NCI-H510A treated with DMSO at 0.1 percent for 48 hours (cell line): ENCODE measurements at regions not wholly inside any gene's neighbourhood (a gene's known extent, or its start where the extent isn't known, plus 50 kb on each side); places are given as distances from the start of the nearest gene placed in this dataset.

Experiments
- DNase-seq: peaks from one replicate; lab custom pipeline; 2025; lab: John Stamatoyannopoulos, UW

DNA sequence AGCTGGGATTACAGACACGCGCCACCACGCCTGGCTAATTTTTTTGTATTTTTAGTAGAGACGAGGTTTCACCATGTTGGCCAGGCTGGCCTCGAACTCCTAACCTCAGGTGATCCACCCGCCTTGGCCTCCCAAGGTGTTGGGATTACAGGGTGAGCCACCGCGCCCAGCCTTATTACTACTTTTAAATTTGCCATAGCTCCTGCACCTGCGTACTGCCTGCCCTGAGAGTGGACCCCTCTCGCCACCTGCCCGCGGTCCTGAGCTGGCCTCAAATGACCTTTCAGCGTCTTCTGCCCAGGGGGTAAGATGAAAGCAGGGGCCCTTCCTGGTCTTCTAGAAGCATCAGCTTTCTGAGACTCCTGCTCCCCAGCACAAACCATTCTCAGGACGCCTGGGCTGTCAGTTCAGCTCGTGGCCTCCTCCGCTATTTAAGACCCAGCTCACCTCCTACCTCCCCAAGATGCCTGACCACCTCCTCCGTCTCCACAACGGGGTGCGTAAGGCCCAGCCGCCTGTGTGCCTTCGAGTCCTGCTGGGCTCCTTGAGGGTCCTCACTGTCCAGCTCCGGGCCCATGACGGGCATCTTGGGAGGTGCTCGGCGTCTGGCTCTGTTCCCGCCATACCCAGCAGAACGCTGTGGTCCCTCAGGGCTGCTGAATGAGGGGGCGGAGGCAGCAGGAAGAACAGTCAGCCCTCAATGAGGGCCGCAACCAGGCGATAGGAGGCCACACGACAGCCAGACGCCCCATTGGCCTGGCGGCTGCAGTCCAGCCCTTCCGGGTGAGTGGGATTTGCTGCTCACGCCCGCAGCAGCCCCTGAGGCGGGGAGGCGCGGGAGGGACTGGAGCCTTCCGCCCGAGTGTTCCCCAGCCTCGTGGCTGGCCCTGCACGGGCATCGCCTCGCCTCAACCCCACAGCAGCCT, 266.6 kb downstream of the TFCP2L1 start:
- no peak for DNase-seq

DNA sequence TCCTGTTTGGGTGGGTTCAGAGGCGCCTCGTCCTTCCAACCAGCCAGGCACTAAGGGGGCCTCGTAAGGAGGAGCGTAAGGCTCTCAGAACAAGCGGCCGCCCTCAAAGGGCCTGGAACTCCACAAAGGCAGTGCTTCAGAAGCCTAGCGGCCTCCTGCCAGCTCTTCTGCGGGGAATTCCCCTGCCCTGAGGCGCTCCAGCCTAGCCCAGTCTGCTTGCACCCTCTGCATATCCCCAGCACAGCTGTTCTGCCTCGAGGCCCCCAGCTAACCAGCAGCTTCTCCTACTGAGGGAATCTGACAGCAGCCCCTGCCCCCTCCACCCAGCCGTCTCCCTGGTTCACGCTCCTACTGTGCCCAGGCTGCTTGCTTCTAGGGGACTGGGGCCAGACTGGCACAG, 265.9 kb downstream of the TFCP2L1 start:
- DNase-seq: no peak

DNA sequence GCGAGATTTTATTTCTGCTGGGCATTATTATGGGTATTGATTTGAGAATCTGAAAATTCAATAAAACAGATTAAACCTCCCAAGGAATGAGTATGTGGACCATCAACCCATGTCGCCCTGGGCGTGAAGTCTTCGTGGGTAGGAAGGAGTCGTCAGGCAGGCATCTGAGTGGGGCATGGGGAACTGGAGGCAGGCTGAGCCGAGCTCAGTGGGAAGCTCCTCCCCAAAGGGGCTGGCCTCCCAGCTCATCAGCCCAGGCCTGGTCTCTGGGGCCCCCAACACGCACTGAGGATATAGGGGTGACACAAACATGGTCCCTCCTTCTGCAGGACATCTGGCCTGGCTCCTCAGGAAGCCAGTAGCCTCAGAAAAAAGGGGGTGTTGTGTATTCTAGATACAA, 265.2 kb downstream of the TFCP2L1 start:
- no peak for DNase-seq

DNA sequence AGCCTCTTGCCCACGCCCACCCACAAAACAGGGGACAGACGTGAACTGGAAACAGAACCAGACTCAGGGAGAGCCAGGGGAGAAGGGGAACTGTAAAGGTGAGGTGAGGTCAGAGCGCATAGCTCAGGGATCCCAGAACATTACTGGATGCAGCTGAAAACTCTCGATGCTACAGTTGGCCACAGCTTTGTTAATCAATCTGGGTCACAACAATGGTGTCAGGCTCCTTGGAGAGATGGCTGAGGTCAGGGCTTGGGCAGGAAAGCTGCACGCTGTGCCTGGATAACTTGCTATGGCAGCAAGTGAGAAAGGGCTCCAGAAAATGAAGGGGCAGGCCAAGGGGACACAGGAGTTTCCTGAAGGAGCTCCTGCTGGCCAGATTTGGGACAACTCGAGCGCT, 263.3 kb downstream of the TFCP2L1 start:
- no peak for DNase-seq

DNA sequence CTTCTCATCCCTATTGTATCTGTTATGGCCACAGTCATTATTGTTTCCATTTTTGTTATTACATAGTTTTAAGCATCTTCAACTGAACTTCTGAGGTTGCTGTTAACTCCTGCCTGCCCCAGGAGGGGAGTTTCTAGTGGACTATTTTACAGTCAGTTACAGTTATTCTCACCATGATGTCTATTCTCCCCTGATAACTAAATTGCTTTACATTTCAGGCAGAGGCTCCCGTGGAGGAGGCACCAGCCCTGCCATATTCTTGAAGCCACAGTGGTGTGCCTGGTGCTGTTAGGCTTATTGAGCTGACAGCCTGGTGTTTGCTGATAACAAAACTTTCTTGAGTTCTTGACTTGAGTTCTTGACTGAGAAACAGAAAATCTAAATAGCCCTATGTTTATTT, 256.4 kb downstream of the TFCP2L1 start:
- DNase-seq: no peak

DNA sequence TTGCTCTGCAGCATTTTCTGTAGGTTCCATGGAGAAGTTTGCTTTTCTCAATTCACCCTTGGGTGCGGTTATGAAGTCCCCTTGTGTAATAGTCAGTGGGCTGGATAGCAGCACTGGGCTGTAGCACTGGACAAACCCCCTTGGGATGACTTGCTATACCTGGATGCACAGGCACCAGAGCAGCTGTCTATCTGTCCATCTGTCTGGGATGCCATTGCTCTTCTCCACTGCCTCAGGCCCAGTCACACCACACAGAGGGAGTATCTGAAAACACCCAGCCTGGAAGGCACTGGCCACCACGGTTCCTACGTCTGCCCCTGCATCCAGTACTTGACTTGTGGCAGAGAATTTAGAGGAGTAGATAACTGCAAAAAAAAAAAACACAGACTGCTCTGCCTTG, 254.5 kb downstream of the TFCP2L1 start:
- no peak for DNase-seq

DNA sequence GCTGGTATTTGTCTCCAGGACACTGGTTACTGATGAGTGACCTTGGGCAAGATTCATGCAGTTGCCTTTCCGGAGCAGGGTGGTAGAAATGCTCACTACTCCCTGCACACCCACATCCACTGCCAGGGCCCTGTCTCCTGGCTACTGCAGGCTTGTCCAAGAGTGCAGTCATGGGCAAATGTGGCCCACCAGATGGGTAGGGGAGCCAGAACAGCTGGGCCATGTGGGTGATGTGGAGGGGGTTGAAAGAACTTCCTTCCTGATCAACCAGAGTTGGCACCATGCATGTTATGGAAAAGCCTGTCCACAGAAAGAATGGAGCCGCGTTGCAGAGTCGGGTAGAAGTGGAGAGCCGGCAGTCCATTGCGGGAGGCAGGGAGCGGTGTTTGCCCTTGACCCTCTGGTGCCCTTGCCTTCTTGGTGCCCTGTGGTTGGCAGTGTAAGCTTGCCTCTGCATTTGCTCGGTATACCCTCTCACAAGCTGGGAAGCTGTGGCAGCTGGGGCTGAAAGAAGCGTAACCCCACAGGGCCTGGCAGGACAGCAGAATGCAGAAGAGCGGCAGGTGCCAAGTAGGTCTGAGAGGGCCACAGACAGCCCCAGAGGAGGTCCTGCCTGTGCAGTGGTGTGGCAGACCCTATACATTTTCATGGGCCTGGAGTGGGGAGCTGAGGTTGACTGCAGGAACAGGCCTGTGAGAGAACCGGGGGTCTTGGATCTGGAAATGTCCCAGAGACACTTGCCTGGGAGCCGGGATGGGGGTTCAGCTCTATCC, 253.2 kb downstream of the TFCP2L1 start:
- DNase-seq: no peak

DNA sequence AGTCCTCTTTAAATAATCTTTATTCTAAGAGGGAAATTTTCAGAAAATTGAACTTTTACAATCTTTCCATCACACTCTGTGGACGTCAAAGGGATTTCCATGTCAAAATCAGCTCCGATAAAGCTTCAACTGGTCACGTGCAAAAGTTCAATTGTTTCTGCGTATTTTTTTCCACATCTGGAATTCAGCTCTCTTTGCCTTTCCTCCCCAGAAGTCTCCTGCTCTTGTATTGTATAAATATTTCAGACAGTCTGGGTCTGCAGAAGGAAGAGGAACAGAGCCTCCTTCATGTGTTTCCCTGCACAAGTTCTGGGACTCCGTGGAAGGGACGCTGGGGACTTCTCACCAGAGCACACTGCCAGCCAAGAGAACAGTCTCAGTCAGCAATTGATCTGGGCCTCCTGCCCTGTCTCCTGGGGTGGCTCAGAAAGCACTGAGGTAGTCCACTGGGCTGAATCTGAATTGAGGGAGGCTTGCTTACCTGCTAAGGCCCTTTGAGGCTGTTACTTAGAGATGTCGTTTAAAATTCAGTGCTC, 251.5 kb downstream of the TFCP2L1 start:
- DNase-seq: no peak

DNA sequence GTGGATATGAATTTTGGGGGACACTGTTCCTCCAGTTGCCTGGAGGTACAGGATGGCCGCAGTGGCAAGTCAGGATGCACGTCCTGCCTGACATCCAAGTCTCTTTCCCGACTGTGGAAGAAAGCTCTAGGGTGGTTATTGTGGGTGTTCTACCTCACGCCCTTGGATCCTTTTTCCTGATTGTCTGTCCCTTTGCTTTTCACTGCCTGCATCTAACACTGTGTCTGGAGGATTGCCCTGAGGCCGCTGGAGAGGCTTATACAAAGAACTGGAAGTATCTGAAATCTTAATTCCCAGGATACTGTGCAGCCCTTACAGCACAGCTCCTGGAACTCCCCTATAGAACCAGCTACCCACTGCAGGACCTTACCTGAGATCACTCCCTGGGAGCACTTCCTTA, 250.5 kb downstream of the TFCP2L1 start:
- no peak for DNase-seq

DNA sequence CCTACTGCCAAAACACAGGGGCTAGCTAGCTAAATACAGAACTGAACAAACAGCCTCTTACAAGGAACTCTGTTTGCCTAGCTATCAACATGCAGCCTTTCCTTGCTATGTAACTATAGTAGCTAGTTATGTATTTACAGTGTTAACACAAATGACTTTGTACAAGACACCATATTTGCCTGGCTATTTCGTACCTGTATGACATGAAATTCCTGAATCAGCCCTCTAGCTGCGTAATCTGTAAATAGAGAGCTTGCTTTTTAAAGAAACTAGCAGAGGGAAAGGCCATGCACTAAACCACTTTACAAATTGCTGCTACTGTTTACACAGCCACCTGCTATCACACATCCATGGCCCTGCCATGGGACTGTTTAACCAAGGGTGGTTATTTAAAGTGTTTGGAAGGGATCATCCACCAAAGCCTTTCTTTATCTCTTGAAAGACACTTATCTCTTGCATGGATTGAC, 248.7 kb downstream of the TFCP2L1 start:
- peak; percentile 99 for DNase-seq

DNA sequence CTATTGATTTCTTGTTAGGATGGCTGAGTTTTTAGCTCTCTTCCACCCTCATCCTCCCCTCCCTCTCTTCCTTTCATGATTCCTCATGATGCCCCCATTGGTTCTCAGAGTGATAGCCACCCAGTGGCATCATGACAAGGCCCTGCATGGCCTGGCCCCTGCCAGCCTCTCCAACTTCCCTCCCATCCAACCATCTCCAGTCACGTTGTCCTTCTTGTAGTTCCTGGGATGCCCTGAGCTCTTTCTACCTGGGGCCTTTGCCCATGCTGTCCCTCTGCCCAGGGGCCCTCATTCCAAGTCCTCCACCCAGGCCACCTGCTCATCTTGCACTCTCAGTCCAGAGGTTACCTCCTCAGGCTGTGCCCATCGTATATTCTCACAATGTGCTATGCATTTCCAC, 247.5 kb downstream of the TFCP2L1 start:
- DNase-seq: no peak

DNA sequence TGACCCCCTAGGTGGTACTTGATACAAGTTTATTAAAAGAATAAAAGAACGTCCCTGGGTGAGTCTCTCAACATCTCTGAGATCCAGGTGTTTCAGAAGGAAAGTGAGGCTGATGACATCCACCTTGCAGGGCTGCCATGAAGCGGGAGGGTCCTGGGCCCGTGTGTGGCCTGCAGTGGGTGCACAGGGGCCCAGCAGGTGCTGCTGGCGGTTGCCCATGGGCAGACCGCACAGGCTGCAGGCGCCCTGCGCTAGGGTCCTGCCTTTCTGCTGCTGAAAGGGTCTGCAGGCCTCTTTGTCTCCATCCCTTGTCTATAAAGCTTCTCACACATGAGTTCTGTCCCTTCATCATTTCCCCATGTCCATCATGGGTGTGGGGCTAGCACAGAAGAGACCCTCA, 247.0 kb downstream of the TFCP2L1 start:
- no peak for DNase-seq

DNA sequence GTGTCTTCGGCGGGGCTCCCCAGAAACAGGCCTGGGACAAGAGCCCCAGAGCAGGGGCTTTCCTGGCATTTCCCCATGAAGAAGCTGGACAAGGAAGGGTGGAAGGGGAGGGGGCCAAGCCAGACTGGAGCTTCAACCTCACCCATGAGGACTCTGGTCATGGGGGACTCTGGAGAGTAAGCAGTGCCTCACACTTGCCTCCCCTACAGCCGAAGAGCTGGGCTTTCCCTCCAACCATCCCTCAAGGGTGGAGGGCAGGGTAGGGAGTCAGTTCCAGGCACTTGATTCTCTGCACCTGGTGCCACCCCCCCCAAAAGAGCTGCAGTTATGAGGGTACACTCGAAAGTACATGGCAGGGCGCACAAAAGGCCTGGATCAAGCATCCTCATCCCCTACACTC, 246.6 kb downstream of the TFCP2L1 start:
- peak; percentile 73 for DNase-seq

DNA sequence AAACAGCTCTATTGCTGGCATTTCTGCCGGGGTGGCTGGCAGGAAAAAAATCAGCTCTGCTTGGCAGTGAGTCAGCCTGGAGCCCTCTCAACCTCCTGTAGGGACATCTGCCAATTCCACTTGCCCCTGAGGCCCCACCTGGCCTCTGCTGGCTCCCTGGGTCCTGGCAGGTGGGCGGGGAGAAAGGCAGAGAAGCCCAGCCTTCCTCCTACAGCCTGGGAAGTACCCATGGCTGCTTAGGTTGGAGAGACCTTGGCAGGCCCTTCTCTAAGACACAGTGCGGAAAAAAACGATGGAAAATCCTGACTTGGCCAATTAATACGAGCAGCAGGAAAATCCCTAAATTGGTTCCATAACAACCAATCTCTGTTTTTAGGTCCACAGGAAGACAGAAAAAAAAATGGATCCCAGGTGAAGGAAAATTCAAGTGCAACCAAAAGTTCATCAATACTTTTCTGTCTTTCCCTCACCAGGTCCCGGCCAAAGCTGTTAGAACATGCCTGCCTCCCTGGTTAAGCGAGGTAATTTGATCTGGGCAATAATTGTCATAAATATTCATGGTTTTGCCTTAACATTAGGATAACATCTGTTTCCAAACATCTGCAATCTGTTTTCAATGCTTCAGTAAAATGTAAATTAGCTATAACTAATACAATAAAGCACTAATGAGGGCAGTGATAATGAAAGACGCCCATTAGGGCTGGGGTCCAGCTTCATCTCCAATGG, 245.9 kb downstream of the TFCP2L1 start:
- DNase-seq: peak; percentile 94

DNA sequence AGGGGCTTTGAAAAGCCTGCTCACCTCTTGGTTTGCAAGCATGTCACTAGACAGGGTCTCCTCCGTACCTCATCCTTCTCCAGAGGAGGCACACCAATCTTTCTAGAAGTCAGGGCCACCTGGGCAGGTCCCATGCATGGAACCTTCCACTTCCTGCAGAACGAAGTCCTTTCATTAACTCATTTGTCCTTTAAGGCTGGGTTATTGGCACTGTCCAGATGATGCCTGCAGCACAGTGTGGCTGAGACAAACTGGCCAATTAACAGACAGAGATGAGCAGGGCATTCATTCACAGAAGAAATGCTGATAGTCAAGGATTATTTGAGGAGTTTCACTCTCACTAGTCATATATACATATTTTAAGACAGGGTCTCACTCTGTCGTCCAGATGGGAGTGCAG, 245.3 kb downstream of the TFCP2L1 start:
- peak; percentile 23 for DNase-seq

DNA sequence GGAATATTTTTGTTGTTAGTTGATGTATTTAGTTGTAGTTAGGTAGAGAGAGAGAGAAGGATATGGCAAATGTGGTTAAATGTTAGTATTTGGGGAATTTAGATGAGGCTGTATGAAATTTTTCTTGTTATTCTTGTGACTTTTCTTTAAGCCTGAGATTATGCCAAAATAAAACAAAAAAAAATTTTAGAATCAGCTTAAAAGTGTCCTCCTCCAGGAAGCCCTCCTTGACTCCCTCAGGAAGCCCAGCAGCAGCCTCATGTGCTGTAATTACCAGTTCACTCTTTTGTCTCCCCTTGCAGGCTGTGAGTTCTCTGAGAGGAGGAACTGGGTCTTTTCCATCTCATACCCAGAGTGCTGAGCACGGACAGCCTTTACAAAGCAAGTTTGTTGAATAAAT, 243.5 kb downstream of the TFCP2L1 start:
- no peak for DNase-seq

DNA sequence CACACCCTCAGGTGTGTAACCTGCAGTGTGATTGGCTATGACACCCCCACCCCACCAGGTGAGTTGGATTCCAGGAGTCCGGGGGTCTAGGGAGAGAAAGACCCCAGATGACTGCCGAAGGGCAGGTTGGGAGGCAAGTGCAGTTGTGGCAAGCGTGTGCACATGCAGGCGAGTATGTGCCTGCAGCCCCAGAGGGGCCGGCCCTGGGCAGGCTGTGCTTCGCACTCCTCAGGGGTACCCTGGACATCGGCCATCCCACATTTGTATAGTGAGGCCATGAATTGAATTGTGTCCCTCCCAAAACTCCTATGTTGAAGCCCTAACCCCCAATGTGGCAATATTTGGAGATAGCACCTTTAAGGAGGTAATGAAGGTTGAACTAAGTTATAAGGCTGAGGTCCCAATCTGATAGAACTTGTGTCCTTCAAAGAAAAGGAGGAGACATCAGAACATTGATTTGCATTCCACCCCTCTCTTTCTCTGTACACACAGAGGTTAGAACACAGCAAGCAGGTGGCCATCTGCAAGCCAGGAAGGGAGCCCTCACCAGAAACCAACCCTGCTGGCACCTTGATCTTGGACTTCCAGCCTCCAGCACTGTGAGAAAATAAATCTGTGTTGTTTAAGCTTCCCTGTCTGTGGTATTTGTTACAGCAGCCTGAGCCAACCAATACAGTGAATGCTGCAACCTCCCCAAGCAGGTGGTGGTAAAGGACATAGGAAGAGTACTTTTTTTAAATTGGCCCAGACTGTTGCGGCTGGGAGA, 241.8 kb downstream of the TFCP2L1 start:
- DNase-seq: no peak

DNA sequence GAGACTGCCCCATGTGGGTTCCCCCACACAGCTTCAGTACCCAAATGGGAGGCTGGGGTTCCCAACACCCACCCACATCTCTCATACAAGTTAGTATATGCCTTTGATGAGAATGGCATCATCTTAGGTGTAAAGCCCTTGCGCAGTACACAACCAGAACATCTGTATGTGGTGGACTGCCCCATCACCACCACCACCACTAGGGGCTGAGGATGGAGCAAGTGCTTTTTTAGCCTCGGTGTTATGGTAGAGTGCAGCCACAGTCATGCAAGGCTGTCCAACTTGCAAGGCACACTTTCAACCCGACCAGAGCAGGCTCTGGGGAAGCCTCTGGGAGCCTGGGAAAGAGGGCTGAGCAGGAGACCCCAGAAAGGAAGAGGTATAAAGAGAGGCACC, 241.2 kb downstream of the TFCP2L1 start:
- DNase-seq: no peak

DNA sequence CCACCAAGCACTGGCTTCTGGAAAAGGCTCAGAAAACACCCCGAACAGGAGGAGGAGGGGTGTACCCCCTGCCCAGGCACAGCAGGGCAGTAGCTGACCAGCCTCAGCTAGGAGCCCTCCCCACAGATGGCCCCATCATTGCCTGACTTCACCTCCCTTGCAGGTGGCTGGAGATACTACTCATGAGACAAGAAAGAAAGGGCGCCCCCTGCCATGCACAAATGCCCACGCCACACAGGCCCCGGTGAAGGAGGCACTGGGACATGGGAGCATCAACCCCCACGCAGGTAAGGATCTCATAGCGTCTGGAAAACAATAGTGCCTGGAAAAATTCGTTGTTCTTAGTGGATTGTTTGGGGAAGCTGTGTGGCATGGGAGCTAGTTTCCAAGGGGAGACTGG, 240.6 kb downstream of the TFCP2L1 start:
- no peak for DNase-seq

DNA sequence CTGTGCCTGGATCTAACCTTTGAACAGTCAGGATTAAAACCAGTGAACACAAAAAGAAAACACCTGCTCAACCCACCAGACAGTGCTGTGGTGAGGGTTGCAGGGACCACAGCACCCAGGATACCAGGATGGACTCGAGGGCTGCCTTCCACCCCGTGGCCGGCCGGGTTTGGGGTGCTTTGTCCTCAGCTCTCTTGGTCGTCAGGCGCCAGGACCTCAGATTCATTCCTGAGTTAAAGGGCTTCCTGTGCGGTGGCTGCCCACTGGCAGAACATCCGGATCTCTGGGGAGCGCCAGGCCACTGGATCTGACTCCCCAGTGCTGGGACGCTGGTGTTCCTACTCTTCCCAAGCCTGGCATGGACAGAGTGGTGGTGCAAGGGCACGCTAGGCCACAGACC, 239.8 kb downstream of the TFCP2L1 start:
- DNase-seq: no peak

DNA sequence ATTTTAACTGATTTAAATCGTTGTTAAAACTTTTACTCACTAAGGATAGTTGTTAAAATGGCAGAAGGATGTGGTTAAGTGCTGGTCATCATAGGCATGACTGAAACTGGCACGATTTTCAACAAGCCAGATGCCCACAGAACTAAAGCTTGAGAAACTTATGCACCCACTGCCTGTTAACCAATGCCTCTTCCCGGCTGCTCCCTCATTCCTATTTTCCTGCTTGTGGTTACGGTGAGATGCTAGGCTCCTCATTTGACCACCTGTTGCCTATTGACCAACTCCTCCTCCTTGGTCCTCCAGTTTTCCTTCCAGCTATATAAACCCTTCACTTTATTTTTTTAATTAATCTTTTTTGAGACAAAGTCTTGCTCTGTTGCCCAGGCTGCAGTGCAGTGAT, 238.7 kb downstream of the TFCP2L1 start:
- DNase-seq: no peak

DNA sequence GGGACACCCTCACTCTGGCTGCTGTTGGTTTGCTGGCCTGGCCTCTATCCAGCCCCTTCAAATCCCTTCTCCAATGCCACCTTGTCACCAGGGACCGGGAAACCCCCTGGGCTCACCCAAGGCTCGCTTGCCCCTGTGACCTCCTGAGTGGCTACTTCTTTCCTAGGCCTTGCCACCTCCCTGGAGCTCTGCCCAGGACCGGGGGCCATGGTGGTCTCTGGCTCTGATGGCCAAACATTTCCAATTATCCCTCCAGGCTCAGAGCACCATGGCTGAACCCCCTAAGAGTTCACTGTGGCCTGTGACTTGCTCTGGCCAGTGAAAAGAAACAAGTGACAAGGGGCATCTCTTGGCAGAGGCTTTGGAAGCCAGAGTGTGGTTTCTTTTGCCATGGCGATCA, 237.6 kb downstream of the TFCP2L1 start:
- no peak for DNase-seq
